SK-N-SH (cell line): ENCODE measurements at regions not wholly inside any gene's neighbourhood (a gene's known extent, or its start where the extent isn't known, plus 50 kb on each side); places are given as distances from the start of the nearest gene placed in this dataset.

ENCODE experiments used
- CHD2 ChIP-seq: fragments of 150-350 bp; IDR thresholded peaks from 2 replicates; pipeline ENCODE4 v1.6.1; 2018; ENCODE audit warnings: low read length; ENCODE audit not compliant: partially characterized antibody
- CTCF ChIP-seq: fragments of 200-600 bp; sonication (generic); IDR thresholded peaks from 2 replicates; pipeline ENCODE4 v1.6.1; 2017; ENCODE audit warnings: antibody characterized with exemption, mild to moderate bottlenecking, moderate library complexity
- GABPA ChIP-seq: IDR thresholded peaks from 2 replicates; pipeline ENCODE4 v1.4.0; 2012; ENCODE audit warnings: low read depth, mild to moderate bottlenecking
- GATA2 ChIP-seq: sonication (generic); formaldehyde crosslinking; IDR thresholded peaks from 2 replicates; pipeline ENCODE4 v1.5.0; 2020; ENCODE audit warnings: mild to moderate bottlenecking, missing genetic modification reagents
- POLR2AphosphoS5 ChIP-seq: IDR thresholded peaks from 2 replicates; pipeline ENCODE4 v1.6.1; 2012; ENCODE audit warnings: low read depth, low read length
- SMC3 ChIP-seq: IDR thresholded peaks from 2 replicates; pipeline ENCODE4 v1.6.1; 2012; ENCODE audit warnings: low read depth, low read length, improper control_type of control experiment

- TF ChIP-seq CTCF (no peak), CHD2 (no peak), GABPA (no peak), POLR2AphosphoS5 (no peak), GATA2 (CRISPR knock-in tag) (no peak), SMC3 (no peak)
Observed at GRCh38 chr1:162937716-162938395, 76.9 kb upstream of the CCDC190 start.
